Nucleus accumbens (tissue), 56 donors: ENCODE measurements at regions not wholly inside any gene's neighbourhood (a gene's known extent, or its start where the extent isn't known, plus 50 kb on each side); places are given as distances from the start of the nearest gene placed in this dataset.
"Not testable (repeated sequence)": the region's sequence is repeated elsewhere in the genome, so short reads cannot be mapped to it uniquely, and the experiment has no call there.

Experiments used
- DNase-seq, 56 donors: peaks; one replicate each; lab custom pipeline; 2025; lab: John Stamatoyannopoulos, UW

GRCh38 chrX:1105031-1105430, 107.4 kb downstream of the CRLF2 start:
- DNase-seq: not testable (repeated sequence)

- no peak for DNase-seq
These were observed 109.1 kb downstream of the CRLF2 start for GRCh38 chrX:1103360-1103759.

GRCh38 chrX:1102786-1103185, 109.7 kb downstream of the CRLF2 start:
- no peak for DNase-seq

GRCh38 chrX:1102221-1102620, 110.2 kb downstream of the CRLF2 start:
- not testable (repeated sequence) for DNase-seq

- DNase-seq: no peak
These were observed 113.2 kb downstream of the CRLF2 start for GRCh38 chrX:1099146-1099770.

GRCh38 chrX:1097328-1097727, 115.1 kb downstream of the CRLF2 start:
- no peak for DNase-seq

- DNase-seq: no peak
These were observed 117.7 kb downstream of the CRLF2 start for GRCh38 chrX:1094566-1095333.

- DNase-seq: no peak
These were observed 118.6 kb downstream of the CRLF2 start for GRCh38 chrX:1093586-1094421.

- no peak for DNase-seq
These were observed 119.3 kb downstream of the CRLF2 start for GRCh38 chrX:1093121-1093520.

GRCh38 chrX:1086444-1087409, 125.7 kb downstream of the CRLF2 start:
- no peak for DNase-seq

- DNase-seq: not testable (repeated sequence)
These were observed 126.6 kb downstream of the CRLF2 start for GRCh38 chrX:1085871-1086270.

GRCh38 chrX:1084689-1085088, 127.8 kb downstream of the CRLF2 start:
- no peak for DNase-seq

- peak in 17 of 56 donors; percentile 0 to 18 (median 5) for DNase-seq
These were observed 135.4 kb downstream of the CRLF2 start for GRCh38 chrX:1076871-1077651.

GRCh38 chrX:1075741-1076140, 136.7 kb downstream of the CRLF2 start:
- no peak for DNase-seq

GRCh38 chrX:1075156-1075555, 137.3 kb downstream of the CRLF2 start:
- no peak for DNase-seq

GRCh38 chrX:1074755-1075154, 137.7 kb downstream of the CRLF2 start:
- no peak for DNase-seq

- DNase-seq: no peak
These were observed 138.3 kb downstream of the CRLF2 start for GRCh38 chrX:1074172-1074571.

GRCh38 chrX:1072637-1073377, 139.6 kb downstream of the CRLF2 start:
- no peak for DNase-seq

GRCh38 chrX:1071351-1071750, 141.1 kb downstream of the CRLF2 start:
- no peak for DNase-seq
